GM12878 (cell line): ENCODE measurements at regions not wholly inside any gene's neighbourhood (a gene's known extent, or its start where the extent isn't known, plus 50 kb on each side); places are given as distances from the start of the nearest gene placed in this dataset.

Experiments used
- ATAC-seq: fragments of 200-7000 bp; cut with Tn5 transposase; 3 replicates; pipeline ENCODE4 v1.9.1; 2020; ENCODE audit warnings: mild to moderate bottlenecking, moderate library complexity
- BruUV-seq: library from RNA; stranded (reverse); fragments of 400-500 nt; replicated peaks from 2 replicates; lab custom pipeline; 2021; lab: Mats Ljungman, UMichigan
- CTCF ChIA-PET: fragments of 300-600 bp; sonication (Branson Sonifier 250); formaldehyde crosslinking; extraction: SDS; loops from one replicate; lab custom pipeline; 2021; ENCODE audit warnings: inconsistent platforms; lab: Yijun Ruan, JAX
- POLR2A ChIA-PET: fragments of 350-600 bp; formaldehyde crosslinking; extraction: SDS; loops from one replicate; lab custom pipeline; 2021; ENCODE audit warnings: inconsistent platforms; lab: Charles Lee
- RAD21 ChIA-PET: fragments of 300-600 bp; sonication (Branson Sonifier 250); formaldehyde crosslinking; loops from one replicate; lab custom pipeline; 2023; ENCODE audit warnings: antibody characterized with exemption; ENCODE audit not compliant: unreplicated experiment; lab: Charles Lee
- SMC1A ChIA-PET: fragments of 300-600 bp; sonication (Branson Sonifier 250); formaldehyde crosslinking; loops from one replicate; lab custom pipeline; 2023; ENCODE audit not compliant: unreplicated experiment, uncharacterized antibody; lab: Charles Lee
- DNase-seq: peaks from one replicate; pipeline ENCODE4 v3.0.0-alpha.2; 2011; ENCODE audit warnings: low read depth, low spot score
- FAIRE-seq: peaks from 3 replicates; lab custom pipeline; 2011; peaks lifted over from hg19 to GRCh38; lab: Jason Lieb, UNC
- H2AFZ ChIP-seq: 2 replicates; pipeline ENCODE4 v1.6.0; 2011; ENCODE audit warnings: low read depth, low read length, control low read depth; ENCODE audit not compliant: control insufficient read depth
- H3K27ac ChIP-seq: 2 replicates; pipeline ENCODE4 v1.5.1; 2011; ENCODE audit warnings: control low read depth; ENCODE audit not compliant: control insufficient read depth, insufficient read depth
- H3K27me3 ChIP-seq, 2 experiments: replicated peaks in 1 of 2; 2 replicates each; pipeline versions ENCODE4 v1.6.0 to v1.6.1; 2011; ENCODE audit warnings: low read length in 1 of 2; ENCODE audit not compliant: control insufficient read depth in 2 of 2, insufficient read depth in 2 of 2
- H3K36me3 ChIP-seq, 2 experiments: 2 replicates each; pipeline ENCODE4 v1.5.1; 2011; ENCODE audit warnings: low read length in 1 of 2; ENCODE audit not compliant: control insufficient read depth in 2 of 2, insufficient read depth in 2 of 2
- H3K4me1 ChIP-seq: 2 replicates; pipeline ENCODE4 v1.6.1; 2011; ENCODE audit warnings: mild to moderate bottlenecking, low read length, moderate library complexity, mixed read lengths; ENCODE audit not compliant: control insufficient read depth, insufficient read depth
- H3K4me2 ChIP-seq: 2 replicates; pipeline ENCODE4 v1.6.0; 2011; ENCODE audit warnings: control low read depth; ENCODE audit not compliant: control insufficient read depth, insufficient read depth
- H3K4me3 ChIP-seq: fragments of 200-600 bp; sonication (generic); 2 replicates; pipeline ENCODE4 v1.5.1; 2016
- H3K79me2 ChIP-seq: 2 replicates; pipeline ENCODE4 v1.6.0; 2011; ENCODE audit warnings: low read length; ENCODE audit not compliant: control insufficient read depth, insufficient read depth
- H3K9ac ChIP-seq: 2 replicates; pipeline ENCODE4 v1.8.0; 2011; ENCODE audit warnings: low read length, control low read depth, mixed read lengths; ENCODE audit not compliant: control insufficient read depth, insufficient read depth
- H3K9me3 ChIP-seq: replicated peaks from 3 replicates; pipeline ENCODE4 v1.5.1; 2011; ENCODE audit warnings: mild to moderate bottlenecking, low read length; ENCODE audit not compliant: control insufficient read depth, insufficient read depth
- H4K20me1 ChIP-seq: 2 replicates; pipeline ENCODE4 v1.6.0; 2011; ENCODE audit not compliant: control insufficient read depth, insufficient read depth
- EED ChIP-seq: sonication (generic); IDR thresholded peaks from 2 replicates; pipeline ENCODE4 v1.6.1; 2016; ENCODE audit warnings: antibody characterized with exemption, low read depth
- IKZF1 ChIP-seq: fragments of 450-650 bp; conservative IDR thresholded peaks from 2 replicates; pipeline ENCODE4 v1.6.1; 2017; ENCODE audit warnings: antibody characterized with exemption, mild to moderate bottlenecking
- KLF5 ChIP-seq: fragments of 450-650 bp; IDR thresholded peaks from 2 replicates; pipeline ENCODE4 v1.6.1; 2014; ENCODE audit warnings: mild to moderate bottlenecking; ENCODE audit not compliant: partially characterized antibody
- POLR2AphosphoS5 ChIP-seq: IDR thresholded peaks from 2 replicates; pipeline ENCODE4 v1.6.1; 2011; ENCODE audit warnings: mild to moderate bottlenecking, low read length, inconsistent platforms
- SREBF1 ChIP-seq: IDR thresholded peaks from 2 replicates; pipeline ENCODE4 v1.6.1; 2012; ENCODE audit warnings: mild to moderate bottlenecking, low read length
- WRNIP1 ChIP-seq: IDR thresholded peaks from 2 replicates; pipeline ENCODE4 v1.6.1; 2011; ENCODE audit warnings: low read depth, low read length, improper control_type of control experiment, borderline replicate concordance
- WGBS: methylation state at CpG from one replicate; pipeline ENCODE4 v1.1.6; 2016; ENCODE audit warnings: low lambda C conversion rate; ENCODE audit not compliant: insufficient replicate concordance, insufficient coverage; ENCODE audit errors: missing lambda C conversion rate; 5-methylcytosine and 5-hydroxymethylcytosine counted together
- in situ Hi-C: fragments of 300-500 bp; cut with MboI; formaldehyde crosslinking; loops from 9 replicates; pipeline ENCODE4 v1.14.3; 2018; ENCODE audit warnings: mixed read lengths
- intact Hi-C: fragments of 100-400 bp; cut with micrococcal nuclease; formaldehyde crosslinking; loops from one replicate; pipeline ENCODE4 v1.14.2; 2022; ENCODE audit not compliant: unreplicated experiment
- TF ChIP-seq, protein P1 (sequence below): IDR thresholded peaks from 2 replicates; pipeline ENCODE4 v1.6.1; 2012; ENCODE audit warnings: improper control_type of control experiment, low read depth, low read length; ENCODE audit not compliant: insufficient replicate concordance
- TF ChIP-seq, protein P2 (sequence below): fragments of 450-650 bp; IDR thresholded peaks from 2 replicates; pipeline ENCODE4 v1.6.1; 2016; ENCODE audit warnings: mild to moderate bottlenecking, moderate library complexity, borderline replicate concordance

DNA sequence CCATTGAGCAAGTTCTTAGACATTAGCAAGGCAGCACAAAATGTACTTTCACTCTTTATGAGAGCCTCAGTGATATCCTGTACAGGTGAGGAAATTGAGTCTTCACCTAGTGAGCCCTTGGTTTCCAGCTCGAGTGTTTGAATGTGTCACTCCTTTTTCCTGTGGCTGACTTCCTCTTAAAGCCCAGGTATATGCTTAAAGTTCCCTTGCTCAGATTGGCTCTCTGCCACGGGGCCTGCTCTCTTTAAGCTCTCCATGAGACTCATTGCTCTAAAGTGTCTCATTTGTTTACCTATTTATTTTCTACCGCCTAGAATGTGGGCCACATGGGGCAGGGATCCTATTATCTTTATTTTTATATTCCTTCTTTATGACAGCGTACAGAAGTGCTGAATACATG, 324.9 kb downstream of the SIPA1L2 start:
- no peaks in the 10 kb centered on the region for H3K36me3 ChIP-seq
- TF ChIP-seq POLR2AphosphoS5: no peak
- TF ChIP-seq IKZF1: no peak
- SMC1A ChIA-PET: no interaction called here
- no peak overlapping the region for H2AFZ ChIP-seq
- RAD21 ChIA-PET: no interaction called here
- no TSS peak for BruUV-seq
- no peak overlapping the region for H3K9ac ChIP-seq
- no peak overlapping the region for H3K4me3 ChIP-seq
- CTCF ChIA-PET: no interaction called here
- DNase-seq (no peak), FAIRE-seq (no peak), ATAC-seq (no peak)
- intact Hi-C loops (no loop called here), in situ Hi-C loops (no loop called here)
- no peaks in the 10 kb centered on the region for H4K20me1 ChIP-seq
- H3K9me3 ChIP-seq: no peaks in the 10 kb centered on the region
- H3K27ac ChIP-seq: no peak overlapping the region
- POLR2A ChIA-PET: no interaction called here
- H3K27me3 ChIP-seq: peaks cover 0 to 2% of the 10 kb centered on the region in 2 experiments; a peak in 2 of 4 replicates
- H3K4me1 ChIP-seq: no peaks in the 10 kb centered on the region
- no peak overlapping the region for H3K4me2 ChIP-seq
- 3% methylated on average over 4 of the region's 4 CpGs for WGBS
- H3K79me2 ChIP-seq: no peaks in the 10 kb centered on the region

DNA sequence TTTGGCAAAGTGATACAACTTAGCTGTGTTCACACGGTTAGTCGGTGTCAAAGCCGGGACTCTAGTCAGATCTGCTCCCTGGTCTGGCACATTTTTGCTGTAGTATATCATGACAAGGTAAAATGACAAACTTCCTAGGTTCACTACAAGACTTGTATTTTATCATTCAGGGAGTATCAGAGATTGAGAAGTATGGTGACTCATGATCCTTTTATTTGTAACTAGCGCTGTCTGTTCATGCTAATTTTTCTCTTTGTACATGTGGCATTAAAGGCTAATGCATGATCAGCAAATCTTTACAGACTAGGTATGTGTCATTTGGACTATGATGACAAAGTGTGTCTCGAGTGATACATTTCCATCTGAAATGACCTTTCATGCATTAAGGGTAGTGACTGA, 326.7 kb downstream of the SIPA1L2 start:
- ChIA-PET CTCF (no interaction called here), RAD21 (no interaction called here), POLR2A (no interaction called here), SMC1A (no interaction called here)
- H2AFZ ChIP-seq: no peak overlapping the region
- no peaks in the 10 kb centered on the region for H3K9me3 ChIP-seq
- no peak overlapping the region for H3K4me3 ChIP-seq
- H4K20me1 ChIP-seq: no peaks in the 10 kb centered on the region
- H3K79me2 ChIP-seq: no peaks in the 10 kb centered on the region
- no peak overlapping the region for H3K4me2 ChIP-seq
- DNase-seq (no peak), ATAC-seq (no peak), FAIRE-seq (no peak)
- BruUV-seq: no TSS peak
- H3K4me1 ChIP-seq: no peaks in the 10 kb centered on the region
- H3K27me3 ChIP-seq: peaks cover 0 to 2% of the 10 kb centered on the region in 2 experiments; a peak in 2 of 4 replicates
- H3K9ac ChIP-seq: no peak overlapping the region
- in situ Hi-C loops: no loop called here
- H3K36me3 ChIP-seq: no peaks in the 10 kb centered on the region
- no peak overlapping the region for H3K27ac ChIP-seq
- intact Hi-C loops: no loop called here
- WGBS: 32% methylated on average over 5 of the region's 5 CpGs
- TF ChIP-seq SREBF1: no peak
- no peak for TF ChIP-seq WRNIP1
- no peak for TF ChIP-seq EED
- no peak for TF ChIP-seq KLF5
- TF ChIP-seq, protein P1, sequence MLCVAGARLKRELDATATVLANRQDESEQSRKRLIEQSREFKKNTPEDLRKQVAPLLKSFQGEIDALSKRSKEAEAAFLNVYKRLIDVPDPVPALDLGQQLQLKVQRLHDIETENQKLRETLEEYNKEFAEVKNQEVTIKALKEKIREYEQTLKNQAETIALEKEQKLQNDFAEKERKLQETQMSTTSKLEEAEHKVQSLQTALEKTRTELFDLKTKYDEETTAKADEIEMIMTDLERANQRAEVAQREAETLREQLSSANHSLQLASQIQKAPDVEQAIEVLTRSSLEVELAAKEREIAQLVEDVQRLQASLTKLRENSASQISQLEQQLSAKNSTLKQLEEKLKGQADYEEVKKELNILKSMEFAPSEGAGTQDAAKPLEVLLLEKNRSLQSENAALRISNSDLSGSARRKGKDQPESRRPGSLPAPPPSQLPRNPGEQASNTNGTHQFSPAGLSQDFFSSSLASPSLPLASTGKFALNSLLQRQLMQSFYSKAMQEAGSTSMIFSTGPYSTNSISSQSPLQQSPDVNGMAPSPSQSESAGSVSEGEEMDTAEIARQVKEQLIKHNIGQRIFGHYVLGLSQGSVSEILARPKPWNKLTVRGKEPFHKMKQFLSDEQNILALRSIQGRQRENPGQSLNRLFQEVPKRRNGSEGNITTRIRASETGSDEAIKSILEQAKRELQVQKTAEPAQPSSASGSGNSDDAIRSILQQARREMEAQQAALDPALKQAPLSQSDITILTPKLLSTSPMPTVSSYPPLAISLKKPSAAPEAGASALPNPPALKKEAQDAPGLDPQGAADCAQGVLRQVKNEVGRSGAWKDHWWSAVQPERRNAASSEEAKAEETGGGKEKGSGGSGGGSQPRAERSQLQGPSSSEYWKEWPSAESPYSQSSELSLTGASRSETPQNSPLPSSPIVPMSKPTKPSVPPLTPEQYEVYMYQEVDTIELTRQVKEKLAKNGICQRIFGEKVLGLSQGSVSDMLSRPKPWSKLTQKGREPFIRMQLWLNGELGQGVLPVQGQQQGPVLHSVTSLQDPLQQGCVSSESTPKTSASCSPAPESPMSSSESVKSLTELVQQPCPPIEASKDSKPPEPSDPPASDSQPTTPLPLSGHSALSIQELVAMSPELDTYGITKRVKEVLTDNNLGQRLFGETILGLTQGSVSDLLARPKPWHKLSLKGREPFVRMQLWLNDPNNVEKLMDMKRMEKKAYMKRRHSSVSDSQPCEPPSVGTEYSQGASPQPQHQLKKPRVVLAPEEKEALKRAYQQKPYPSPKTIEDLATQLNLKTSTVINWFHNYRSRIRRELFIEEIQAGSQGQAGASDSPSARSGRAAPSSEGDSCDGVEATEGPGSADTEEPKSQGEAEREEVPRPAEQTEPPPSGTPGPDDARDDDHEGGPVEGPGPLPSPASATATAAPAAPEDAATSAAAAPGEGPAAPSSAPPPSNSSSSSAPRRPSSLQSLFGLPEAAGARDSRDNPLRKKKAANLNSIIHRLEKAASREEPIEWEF: no peak
- TF ChIP-seq, protein P2, sequence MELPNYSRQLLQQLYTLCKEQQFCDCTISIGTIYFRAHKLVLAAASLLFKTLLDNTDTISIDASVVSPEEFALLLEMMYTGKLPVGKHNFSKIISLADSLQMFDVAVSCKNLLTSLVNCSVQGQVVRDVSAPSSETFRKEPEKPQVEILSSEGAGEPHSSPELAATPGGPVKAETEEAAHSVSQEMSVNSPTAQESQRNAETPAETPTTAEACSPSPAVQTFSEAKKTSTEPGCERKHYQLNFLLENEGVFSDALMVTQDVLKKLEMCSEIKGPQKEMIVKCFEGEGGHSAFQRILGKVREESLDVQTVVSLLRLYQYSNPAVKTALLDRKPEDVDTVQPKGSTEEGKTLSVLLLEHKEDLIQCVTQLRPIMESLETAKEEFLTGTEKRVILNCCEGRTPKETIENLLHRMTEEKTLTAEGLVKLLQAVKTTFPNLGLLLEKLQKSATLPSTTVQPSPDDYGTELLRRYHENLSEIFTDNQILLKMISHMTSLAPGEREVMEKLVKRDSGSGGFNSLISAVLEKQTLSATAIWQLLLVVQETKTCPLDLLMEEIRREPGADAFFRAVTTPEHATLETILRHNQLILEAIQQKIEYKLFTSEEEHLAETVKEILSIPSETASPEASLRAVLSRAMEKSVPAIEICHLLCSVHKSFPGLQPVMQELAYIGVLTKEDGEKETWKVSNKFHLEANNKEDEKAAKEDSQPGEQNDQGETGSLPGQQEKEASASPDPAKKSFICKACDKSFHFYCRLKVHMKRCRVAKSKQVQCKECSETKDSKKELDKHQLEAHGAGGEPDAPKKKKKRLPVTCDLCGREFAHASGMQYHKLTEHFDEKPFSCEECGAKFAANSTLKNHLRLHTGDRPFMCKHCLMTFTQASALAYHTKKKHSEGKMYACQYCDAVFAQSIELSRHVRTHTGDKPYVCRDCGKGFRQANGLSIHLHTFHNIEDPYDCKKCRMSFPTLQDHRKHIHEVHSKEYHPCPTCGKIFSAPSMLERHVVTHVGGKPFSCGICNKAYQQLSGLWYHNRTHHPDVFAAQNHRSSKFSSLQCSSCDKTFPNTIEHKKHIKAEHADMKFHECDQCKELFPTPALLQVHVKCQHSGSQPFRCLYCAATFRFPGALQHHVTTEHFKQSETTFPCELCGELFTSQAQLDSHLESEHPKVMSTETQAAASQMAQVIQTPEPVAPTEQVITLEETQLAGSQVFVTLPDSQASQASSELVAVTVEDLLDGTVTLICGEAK: no peak
